Hematopoietic multipotent progenitor cell (in vitro differentiated cells): ENCODE measurements at regions not wholly inside any gene's neighbourhood (a gene's known extent, or its start where the extent isn't known, plus 50 kb on each side); places are given as distances from the start of the nearest gene placed in this dataset.
A peak's percentile ranks its signal among the peaks of the same experiment; 100 is the strongest.
"Not testable (repeated sequence)": the region's sequence is repeated elsewhere in the genome, so short reads cannot be mapped to it uniquely, and the experiment has no call there.

Experiments used
- DNase-seq, 3 donors: peaks; one replicate each; pipeline ENCODE4 v3.0.0-alpha.2; 2011 to 2015; ENCODE audit warnings: low read depth in 2 of 3, low spot score in 2 of 3

DNA sequence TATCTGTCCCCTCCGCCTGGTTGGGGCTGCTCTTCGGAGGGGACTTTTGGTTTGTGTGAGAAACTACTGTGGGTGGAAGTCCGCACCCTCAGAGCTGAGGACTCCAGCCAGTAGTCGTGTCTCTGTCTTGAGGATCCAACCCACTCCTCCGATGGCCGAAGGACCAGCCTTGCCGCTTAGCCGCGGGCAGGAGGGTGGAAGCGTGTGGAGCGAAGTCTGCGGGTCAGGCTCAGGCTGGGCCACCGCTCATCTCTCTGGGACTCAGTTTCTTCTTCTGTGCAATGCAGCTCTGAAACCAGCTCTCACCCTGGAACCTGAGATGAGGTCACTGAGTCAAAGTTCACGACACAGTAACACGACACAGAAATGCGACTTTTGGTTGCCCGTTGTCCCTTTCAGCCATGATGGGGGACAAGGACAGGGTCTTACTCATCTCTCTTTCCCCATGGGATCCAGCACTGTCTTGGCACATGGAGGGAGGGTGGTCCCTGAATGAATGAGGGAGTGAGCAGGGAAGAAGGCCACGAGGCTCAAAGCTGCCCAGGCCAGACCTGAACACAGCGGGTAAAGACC lies 133.3 kb upstream of the PODXL start:
- DNase-seq, result no peak

DNA sequence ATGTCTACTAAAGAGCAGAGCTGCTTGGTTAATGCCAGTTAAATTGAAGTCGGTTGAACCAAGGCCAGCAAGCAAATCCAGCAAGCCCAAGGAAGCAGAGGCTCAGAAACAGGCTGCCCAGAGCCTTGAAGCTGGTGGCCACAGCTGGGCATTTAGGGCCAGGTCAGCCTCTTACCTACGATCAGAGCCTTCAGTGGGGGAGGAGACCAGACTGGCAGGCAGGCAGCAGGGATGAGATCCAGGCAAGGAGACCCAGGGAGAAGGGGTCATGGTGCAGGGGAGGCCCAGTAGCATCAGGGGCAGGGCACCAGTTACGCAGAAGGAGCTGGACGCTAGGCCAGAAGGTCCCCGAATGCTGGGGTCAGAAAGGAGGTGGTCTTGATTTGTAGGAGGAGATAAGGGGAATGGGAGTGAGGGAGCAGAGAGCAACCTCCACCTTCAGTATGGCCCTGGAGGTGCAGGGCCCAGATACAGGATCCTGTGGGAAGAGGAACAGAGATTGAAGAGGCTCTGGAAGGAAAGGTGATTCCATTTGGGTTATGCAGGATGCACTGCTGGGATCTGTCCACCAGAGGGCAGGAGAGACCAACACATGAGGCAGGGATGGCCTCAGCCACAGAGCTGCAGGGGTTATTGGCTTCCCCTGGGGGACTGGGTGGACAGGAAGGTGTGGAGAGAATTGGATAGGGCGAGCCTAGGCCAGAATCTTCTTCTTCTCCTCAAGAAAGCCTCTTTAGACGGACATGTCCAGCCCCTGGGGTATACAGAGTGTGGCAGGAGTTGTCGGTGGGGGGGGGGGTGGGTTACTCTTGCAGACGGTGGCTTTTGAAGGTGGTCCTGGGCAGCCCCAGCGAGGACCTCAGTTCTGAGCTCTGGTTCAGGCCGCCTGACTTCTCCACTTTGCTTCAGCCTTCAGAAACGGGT lies 132.6 kb upstream of the PODXL start:
- DNase-seq, result peak; percentile 19 to 66 (median 34)

DNA sequence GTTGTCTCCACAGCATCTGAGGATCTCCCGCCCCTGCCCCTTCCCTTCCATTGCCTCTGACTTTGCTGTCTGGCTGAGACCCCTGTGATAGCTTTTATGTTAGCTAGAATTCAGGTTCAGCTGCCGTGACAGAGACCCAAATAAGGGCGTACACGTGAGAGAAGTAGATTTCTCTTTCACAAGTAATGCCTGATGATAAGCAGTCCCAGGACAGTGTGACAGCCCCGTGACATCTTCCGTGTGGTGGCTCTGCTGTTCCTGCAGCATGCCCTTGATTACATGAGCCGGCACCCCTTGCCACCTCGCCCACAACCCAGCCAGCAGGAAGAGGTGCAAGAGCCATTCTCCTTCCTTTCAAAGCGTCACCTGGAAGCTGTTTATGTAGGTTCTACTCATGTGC lies 130.9 kb upstream of the PODXL start:
- DNase-seq, result no peak

DNA sequence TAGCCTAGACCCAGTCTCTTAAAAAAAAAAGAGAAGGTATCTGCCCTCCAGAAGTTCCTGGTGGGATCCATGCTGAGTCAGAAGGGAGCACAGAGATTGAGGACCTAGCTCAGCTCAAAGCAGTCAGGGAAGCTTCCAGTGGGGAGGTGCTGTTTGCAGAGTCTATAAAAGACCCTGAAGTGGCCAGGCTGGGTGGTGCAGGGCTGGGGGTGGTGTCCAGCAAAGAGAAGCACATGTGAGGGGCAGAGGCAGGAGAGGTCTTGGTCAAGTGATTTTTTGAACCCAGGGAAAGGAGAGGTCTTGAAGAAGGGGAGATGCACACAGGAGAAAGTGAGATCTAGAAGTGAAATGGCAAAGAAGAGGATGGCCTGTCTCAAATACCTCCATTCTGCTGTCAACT lies 130.4 kb upstream of the PODXL start:
- DNase-seq, result no peak

DNA sequence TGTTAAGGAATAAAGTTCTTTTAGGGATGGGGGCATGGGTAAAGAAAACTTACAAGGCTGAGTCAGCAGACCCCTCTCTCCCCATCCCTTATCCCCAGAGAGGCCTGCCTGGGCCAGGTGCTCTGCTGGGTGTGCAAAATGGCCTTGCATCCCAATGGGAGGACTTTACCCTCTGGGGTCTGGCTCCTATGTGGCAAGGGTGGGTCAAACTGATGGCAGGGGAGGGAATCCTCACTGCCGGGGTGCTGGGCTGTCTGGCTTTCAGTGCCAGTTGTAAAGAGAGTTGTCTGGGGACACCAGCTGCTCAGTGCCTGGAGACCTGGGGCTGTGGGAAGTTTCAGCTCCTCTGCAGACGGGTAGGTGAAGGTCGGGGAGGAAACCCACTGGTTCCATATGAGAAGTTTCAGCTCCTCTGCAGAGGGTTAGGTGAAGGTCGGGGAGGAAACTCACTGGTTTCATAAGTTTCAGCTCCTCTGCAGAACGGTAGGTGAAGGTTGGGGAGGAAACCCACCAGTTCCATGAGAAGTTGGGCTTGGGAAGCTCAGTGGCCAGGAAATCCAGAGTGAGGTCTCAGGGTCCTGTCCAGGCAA lies 127.2 kb upstream of the PODXL start:
- no peak for DNase-seq

DNA sequence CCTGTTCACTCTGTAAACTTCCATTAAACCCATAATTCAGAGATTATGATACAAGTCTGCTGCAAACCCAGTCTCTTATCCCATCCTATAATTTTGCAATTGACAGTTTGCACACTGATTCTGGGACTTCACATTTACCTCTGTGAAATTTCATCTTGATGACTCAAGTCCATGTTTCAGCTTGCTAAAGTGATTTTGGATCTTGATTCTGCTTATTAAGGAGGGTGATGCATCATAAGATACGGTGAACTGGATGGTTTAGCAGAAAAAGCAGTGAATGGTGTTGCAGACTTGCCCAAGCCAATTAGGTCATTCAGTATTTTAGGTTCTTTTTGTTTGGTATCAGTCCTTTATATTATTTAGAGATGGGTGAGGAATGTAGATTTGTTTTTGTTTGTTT lies 125.5 kb upstream of the PODXL start:
- no peak for DNase-seq

DNA sequence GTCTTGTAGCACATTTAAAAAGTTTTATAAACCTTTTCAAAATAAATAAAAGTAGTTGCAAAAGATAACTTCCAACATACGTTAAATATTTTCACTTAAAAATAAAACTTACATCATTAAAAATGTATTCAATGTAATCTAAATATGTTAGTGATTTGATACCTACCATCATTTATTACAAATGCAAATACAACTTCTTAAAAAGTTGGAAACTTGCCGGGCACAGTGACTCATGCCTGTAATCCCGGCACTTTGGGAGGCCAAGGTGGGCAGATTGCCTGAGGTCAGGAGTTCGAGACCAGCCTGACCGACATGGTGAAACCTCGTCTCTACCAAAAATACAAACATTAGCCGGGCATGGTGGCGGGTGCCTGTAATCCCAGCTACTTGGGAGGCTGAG lies 122.6 kb upstream of the PODXL start:
- not testable (repeated sequence) for DNase-seq

DNA sequence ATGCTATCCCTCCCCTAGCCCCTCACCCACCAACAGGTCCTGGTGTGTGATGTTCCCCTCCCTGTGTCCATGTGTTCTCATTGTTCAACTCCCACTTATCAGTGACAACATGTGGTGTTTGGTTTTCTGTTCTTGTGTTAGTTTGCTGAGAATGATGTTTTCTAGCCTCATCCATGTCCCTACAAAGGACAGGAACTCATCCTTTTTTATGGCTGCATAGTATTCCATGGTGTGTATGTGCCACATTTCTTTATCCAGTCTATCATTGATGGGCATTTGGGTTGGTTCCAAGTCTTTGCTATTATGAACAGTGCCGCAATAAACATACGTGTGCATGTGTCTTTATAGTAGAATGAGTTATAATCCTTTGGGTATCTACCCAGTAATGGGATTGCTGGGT lies 120.4 kb upstream of the PODXL start:
- not testable (repeated sequence) for DNase-seq

DNA sequence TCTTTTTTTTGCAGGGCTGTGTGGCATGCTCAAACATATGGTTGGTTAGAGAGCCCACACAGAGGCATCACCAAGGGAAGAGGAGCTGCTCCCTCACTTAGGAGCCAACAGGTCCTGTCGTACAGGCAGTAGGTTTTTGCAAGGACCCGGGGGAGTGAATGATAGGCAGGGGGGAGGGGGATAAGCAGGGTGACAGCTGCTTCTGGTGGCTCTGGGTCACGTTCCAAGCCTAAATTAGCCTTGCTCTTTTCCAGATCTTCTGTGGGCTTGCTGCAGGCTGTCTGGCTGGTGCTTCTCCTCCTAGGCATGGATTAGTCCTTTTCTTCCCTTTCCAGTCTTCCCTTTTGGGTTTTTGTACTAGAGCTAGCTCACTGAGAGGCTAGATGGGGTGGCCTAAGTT lies 117.7 kb upstream of the PODXL start:
- no peak for DNase-seq

DNA sequence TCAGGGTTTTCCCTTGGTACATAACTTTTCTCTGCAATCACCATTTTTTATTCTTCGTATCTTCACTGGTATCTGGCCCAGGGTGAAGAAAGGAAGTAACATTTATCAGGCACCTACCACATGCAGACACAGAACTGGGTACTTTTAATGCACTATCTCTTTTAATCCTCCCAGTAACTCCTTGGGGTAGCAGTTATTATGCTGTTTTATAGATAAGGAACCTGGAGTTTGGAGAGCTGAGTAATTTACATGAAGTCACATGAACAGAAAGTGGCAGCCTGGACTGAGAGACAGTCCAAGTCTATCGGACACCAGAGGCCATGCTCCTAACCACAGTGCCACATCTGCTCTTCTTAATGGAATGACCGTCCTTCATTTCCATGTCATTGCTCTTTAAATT lies 117.1 kb upstream of the PODXL start:
- DNase-seq, result no peak

DNA sequence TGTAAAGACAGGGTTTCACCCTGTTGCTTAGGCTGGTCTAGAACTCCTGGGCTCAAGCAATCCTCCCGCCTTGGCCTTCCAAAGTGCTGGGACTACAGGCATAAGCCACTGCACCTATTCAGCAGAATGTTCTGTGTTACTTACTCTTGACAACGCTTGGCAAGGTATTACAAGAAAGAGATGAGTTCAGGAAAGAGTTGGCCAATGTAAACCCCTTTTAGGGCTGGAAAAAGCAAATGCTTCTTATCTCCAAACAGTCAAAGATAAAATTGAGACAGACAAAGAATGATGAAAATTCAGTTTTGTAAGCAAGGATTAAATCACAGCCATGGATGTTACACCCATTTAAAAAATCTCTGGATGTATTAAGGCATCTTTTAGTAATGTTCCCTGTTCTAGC lies 114.0 kb upstream of the PODXL start:
- DNase-seq, result no peak

DNA sequence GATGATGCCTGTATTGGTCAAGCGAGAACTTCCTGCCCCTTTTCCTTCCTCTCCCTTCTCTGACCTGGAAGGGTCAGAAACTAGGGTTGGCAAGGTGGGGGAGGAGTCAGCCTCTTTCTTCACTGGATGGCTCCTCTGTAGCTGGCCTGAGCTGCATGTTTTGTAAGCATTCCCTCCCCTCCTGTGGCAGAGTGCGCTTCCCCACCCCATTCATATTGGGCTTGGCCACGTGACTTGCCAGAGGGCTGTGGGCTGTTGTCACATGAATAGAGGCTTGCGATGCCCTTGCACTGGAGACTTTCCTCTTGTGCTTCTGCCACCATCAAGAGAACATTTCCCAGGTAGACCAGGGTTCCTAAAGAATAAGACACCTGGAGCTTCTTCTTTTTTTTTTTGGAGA lies 111.3 kb upstream of the PODXL start:
- no peak for DNase-seq

DNA sequence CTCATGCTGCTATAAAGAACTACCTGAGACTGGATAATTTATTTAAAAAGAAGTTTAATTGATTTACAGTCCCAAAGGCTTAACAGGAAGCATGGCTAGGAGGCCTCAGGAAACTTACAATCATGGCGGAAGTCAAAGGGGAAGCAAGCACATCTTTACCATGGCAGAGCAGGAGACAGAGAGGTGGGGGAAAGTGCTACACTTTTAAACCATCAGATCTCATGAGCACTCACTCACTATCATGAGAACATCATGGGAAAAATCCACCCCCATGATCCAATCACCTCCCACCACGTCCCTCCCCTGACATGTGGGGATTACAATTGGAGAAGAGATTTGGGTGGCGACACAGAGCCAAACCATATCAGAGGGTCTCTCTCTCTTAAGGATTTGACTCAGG lies 108.6 kb upstream of the PODXL start:
- no peak for DNase-seq

DNA sequence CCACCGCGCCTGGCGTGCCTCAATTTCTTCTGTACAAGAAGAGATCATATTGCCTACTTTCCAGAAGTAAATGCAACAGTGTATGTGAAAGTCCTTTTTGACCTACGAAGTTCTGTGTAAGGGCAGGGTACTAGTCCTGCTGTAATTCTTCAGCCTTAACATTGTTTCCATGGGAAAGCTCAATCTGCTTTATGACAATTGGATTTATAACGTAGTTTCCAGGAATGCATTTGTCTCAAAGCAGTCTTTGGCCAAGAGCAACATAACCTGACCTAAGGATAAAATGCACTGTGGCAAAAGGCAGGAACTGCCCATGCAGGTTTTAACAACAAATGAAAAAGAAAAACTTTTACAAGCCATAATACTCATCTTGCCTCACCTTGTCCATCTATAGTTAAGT lies 108.1 kb upstream of the PODXL start:
- no peak for DNase-seq

DNA sequence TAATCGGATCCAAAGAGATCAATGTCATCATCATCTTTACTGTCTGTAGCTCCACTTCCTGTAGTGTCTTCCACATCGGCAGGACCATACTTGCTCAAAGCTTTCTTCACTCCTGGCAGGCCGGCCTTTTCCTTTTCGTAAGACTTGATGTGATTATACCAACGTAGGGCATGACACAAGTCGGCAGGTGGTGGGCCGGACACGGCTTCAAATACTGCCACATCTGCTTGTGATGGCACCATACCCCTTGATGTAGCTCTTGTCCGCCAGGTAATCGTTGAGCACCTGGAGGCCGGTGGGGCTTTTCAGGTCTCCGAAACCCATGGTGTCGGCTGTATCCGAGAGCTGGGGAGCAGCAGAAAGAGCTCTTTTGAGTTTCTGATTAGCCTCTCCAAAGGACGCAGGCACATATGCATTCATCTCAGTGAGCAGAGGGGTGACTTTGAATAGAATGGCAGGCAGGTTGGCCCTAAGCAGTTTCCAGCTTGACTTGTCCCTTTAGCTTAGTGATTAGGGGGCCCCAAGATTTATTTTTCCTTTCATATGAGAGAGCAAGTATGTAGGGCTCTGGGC lies 106.0 kb upstream of the PODXL start:
- not testable (repeated sequence) for DNase-seq

DNA sequence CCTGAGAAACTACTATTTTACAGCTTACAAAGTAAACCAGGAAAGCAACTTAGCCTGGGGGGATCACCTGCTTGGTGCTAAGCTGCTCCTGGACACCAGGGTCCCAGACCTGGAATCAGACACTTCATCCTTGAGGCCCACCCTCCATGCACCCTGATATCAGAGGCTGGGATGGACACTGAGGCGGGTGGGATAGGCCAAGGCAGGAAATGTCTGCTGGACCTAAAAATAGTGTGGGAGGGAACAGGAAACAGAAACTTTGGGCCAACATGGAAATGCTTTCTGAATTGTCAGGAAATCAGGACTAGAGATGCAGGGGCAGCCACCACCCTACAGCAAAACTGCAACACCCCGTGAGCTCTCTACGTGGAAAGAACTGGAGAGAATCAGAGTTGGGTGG lies 101.5 kb upstream of the PODXL start:
- DNase-seq, result no peak

DNA sequence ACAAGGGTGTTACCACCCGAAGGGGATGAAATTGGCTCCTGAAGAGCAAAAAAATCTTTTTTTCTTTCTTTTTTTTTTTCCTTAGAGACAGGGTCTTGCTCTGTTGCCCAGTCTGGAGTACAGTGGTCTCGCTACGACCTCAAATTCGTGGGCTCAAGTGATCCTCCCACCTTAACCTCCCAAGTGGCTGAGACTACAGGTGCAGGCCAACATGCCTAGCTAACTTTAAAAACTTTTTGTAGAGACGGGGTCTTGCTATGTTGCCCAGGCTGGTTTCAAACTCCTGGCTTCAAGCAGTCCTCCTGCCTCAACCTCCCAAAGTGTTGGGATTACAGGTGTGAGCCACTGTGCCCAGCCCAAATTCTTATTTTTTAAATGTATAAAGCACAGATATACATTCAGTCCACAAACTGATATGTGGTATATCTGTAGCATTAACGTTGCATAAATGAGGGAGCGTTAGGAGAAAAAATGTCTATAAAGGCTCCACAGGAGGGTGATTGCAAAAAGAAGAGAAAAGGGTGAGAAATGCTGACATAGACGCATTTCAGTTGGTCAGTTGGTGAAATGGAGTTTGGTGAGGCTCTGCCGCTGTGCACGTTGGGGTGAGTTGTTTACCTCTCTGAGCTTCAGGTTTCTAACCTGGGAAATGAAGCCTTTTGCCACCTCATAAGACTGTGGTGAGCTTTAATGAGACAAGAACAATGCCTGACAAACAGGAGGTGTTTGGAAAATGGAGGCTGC lies 100.7 kb upstream of the PODXL start:
- DNase-seq, result no peak

DNA sequence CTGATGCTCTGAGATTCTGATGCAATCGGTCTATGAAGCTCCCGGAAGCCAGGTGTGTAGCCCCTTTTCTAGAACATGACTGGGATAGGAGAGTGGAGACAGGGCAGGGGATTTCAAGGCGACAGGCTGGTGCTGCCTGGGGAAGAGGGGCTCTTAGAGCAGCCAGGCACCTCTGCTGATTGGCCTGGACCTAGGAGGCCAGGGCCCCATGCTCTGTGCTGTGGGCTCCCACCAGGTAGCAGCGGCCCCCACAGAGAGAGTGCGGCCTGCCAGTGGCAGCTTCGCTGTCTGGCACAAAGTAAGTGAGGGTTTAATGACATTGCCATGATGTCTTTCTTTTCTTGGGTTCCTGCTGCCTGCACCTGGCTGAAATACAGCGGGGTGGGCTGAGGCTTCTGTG lies 99.4 kb upstream of the PODXL start:
- DNase-seq, result no peak

DNA sequence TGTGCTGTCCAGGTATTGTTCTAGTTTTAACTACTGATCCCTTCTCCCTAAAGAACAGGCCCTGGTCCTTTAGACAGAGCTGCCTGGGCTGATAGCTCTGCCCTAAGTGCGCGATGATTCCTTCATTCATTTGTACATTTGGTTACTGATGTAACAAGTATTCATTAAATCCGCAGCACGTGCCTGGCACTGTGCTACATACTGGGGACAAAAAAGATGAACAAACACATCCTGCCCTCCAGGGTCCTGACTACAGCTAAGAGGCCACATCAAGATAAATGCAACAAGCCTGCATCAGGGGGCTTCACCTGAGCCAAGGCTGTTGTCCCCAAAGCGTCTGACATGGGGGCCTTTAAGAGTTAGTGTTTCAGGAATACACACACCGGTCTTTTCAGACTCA lies 99.0 kb upstream of the PODXL start:
- DNase-seq, result no peak

DNA sequence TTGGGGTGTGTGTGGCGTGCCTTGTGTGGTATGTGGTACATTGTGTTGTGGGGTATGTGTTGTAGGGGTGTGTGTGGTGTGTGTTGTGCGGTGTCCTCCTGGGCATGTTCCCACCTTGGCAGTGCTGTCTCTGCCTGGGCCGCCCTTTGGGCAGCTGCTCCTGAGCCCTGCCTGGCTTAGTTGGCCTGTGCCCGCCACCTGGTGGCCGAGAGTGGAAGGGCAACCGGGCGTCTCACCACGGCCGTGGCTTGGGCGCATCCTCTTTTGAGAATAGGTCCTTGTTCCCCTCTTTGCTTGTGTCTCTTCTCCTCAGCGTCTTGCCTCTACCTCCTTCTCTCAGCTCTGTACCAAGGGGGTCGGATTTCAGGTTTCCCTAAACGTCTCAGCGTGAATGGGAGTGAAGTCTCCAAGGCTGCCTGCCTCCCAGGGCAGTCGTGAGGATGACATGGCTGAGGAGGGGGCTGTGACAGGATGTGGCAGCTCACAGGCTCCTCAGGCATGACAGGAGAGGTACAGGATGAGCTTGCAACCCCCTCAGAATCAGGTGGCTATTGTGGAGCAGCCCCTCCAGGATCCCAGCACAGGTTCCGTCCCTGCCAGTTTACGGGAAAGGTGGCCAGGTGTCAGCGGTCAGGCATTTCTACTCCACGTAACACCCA lies 98.4 kb upstream of the PODXL start:
- DNase-seq, result peak; percentile 47 to 86 (median 70)

DNA sequence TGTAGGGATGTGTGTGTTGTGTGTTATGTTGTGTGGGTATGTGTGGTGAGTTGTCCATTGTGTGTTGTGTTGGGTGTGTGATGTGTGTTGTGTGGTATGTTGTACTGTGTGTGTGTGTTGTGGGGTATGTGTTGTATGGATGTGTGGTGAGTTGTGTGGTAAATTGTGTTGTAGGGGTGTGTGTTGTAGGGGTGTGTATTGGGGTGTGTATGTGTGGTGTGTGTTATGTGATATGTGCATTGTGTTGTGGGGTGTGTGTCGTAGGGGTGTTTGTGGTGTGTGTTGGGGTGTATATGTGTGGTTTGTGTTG lies 97.8 kb upstream of the PODXL start:
- DNase-seq, result no peak
